Panc1 (cell line): ENCODE measurements at regions not wholly inside any gene's neighbourhood (a gene's known extent, or its start where the extent isn't known, plus 50 kb on each side); places are given as distances from the start of the nearest gene placed in this dataset.

Experiments used
- POLR2AphosphoS5 ChIP-seq: IDR thresholded peaks from 2 replicates; pipeline ENCODE4 v1.6.1; 2012; ENCODE audit warnings: mild to moderate bottlenecking, low read depth, low read length, moderate library complexity
- REST ChIP-seq, 2 experiments: IDR thresholded peaks; 2 replicates each; pipeline ENCODE4 v1.6.1; 2011 to 2012; ENCODE audit warnings: low read depth in 2 of 2, control low read depth in 1 of 2, low read length in 1 of 2, mild to moderate bottlenecking in 1 of 2, moderate library complexity in 1 of 2; ENCODE audit not compliant: insufficient read depth in 1 of 2
- TF ChIP-seq, protein P1 (sequence below): fragments of 450-650 bp; IDR thresholded peaks from 2 replicates; pipeline ENCODE4 v1.5.1; 2017; ENCODE audit warnings: mild to moderate bottlenecking

GRCh38 chr13:37326334-37326733 is 220.9 kb upstream of the CSNK1A1L start:
- TF ChIP-seq REST (IDR thresholded peaks at IDR 0.05; ENCODE audit: insufficient read depth in 1 of 2, low read depth in 2 of 2, low read length in 1 of 2) (no peak), POLR2AphosphoS5 (no peak)
- TF ChIP-seq, protein P1, sequence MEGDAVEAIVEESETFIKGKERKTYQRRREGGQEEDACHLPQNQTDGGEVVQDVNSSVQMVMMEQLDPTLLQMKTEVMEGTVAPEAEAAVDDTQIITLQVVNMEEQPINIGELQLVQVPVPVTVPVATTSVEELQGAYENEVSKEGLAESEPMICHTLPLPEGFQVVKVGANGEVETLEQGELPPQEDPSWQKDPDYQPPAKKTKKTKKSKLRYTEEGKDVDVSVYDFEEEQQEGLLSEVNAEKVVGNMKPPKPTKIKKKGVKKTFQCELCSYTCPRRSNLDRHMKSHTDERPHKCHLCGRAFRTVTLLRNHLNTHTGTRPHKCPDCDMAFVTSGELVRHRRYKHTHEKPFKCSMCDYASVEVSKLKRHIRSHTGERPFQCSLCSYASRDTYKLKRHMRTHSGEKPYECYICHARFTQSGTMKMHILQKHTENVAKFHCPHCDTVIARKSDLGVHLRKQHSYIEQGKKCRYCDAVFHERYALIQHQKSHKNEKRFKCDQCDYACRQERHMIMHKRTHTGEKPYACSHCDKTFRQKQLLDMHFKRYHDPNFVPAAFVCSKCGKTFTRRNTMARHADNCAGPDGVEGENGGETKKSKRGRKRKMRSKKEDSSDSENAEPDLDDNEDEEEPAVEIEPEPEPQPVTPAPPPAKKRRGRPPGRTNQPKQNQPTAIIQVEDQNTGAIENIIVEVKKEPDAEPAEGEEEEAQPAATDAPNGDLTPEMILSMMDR, result no peak
